B cell (primary cell): ENCODE measurements at regions not wholly inside any gene's neighbourhood (a gene's known extent, or its start where the extent isn't known, plus 50 kb on each side); places are given as distances from the start of the nearest gene placed in this dataset.

Experiments
- ATAC-seq: fragments of 200-7000 bp; cut with Tn5 transposase; one replicate; pipeline ENCODE4 v1.10.0; 2021; ENCODE audit warnings: low read depth, mild to moderate bottlenecking, moderate number of reproducible peaks, moderate library complexity
- CTCF ChIA-PET: fragments of 350-600 bp; sonication (Branson Sonifier 250); formaldehyde crosslinking; loops from one replicate; lab custom pipeline; 2021; ENCODE audit warnings: antibody characterized with exemption, inconsistent platforms; lab: Charles Lee
- POLR2A ChIA-PET: fragments of 350-600 bp; sonication (Branson Sonifier 250); formaldehyde crosslinking; loops from one replicate; lab custom pipeline; 2021; ENCODE audit warnings: antibody characterized with exemption; lab: Charles Lee
- DNase-seq: peaks from one replicate; pipeline ENCODE4 v3.0.0; 2013
- H2AFZ ChIP-seq: 2 replicates; pipeline ENCODE4 v1.6.1; 2012; ENCODE audit warnings: mild to moderate bottlenecking, low read depth, low read length; ENCODE audit not compliant: insufficient read depth, poor library complexity, severe bottlenecking
- H3K27ac ChIP-seq, 2 donors: 1 replicate in 1 of 2; 2 replicates in 1 of 2; pipeline ENCODE4 v1.5.1; 2012 to 2013; ENCODE audit warnings: low read length in 2 of 2, mild to moderate bottlenecking in 2 of 2, moderate library complexity in 1 of 2
- H3K27me3 ChIP-seq, 4 experiments: fragments of 200-600 bp in 1 of 4; sonication (generic) in 1 of 4; replicated peaks in 1 of 4; 1 replicate in 2 of 4; 2 replicates in 2 of 4; pipeline versions ENCODE4 v1.6.1 to v1.7.0; 2013 to 2016; ENCODE audit warnings: low read length in 3 of 4, mild to moderate bottlenecking in 2 of 4, mixed read lengths in 1 of 4, moderate library complexity in 1 of 4; ENCODE audit not compliant: insufficient read depth in 4 of 4, control insufficient read depth in 3 of 4; ENCODE audit errors: control extremely low read depth in 1 of 4
- H3K36me3 ChIP-seq, 2 experiments: replicated peaks in 1 of 2; 1 replicate in 1 of 2; 2 replicates in 1 of 2; pipeline versions ENCODE4 v1.6.1 to v1.7.1; 2013; ENCODE audit warnings: low read length in 1 of 2; ENCODE audit not compliant: insufficient read depth in 2 of 2, control insufficient read depth in 1 of 2; ENCODE audit errors: control extremely low read depth in 1 of 2, extremely low read depth in 1 of 2
- H3K4me1 ChIP-seq, 2 donors: fragments of 200-600 bp in 1 of 2; sonication (generic) in 1 of 2; 1 replicate in 1 of 2; 2 replicates in 1 of 2; pipeline versions ENCODE4 v1.5.1 to v1.6.1; 2013 to 2017; ENCODE audit warnings: low read length in 2 of 2; ENCODE audit not compliant: control insufficient read depth in 2 of 2, insufficient read depth in 2 of 2
- H3K4me2 ChIP-seq: replicated peaks from 2 replicates; pipeline ENCODE3; 2012; ENCODE audit warnings: mild to moderate bottlenecking, low read depth, low read length; ENCODE audit not compliant: poor library complexity, severe bottlenecking
- H3K4me3 ChIP-seq, 5 experiments: fragments of 200-600 bp in 1 of 5; sonication (generic) in 1 of 5; 1 replicate in 3 of 5; 2 replicates in 2 of 5; pipeline versions ENCODE4 v1.5.1 to v1.7.0; 2011 to 2016; ENCODE audit warnings: low read length in 4 of 5, mild to moderate bottlenecking in 4 of 5, low read depth in 2 of 5, control low read depth in 1 of 5, moderate library complexity in 1 of 5; ENCODE audit not compliant: insufficient read depth in 1 of 5; ENCODE audit errors: control extremely low read depth in 1 of 5, extremely low read depth in 1 of 5
- H3K79me2 ChIP-seq: fragments of 200-600 bp; sonication (generic); one replicate; pipeline ENCODE4 v1.6.0; 2016; ENCODE audit warnings: low read length; ENCODE audit not compliant: control insufficient read depth, insufficient read depth
- H3K9ac ChIP-seq: fragments of 200-600 bp; sonication (generic); 2 replicates; pipeline ENCODE4 v1.6.1; 2017; ENCODE audit warnings: mild to moderate bottlenecking, low read length, moderate library complexity
- H3K9me3 ChIP-seq, 3 donors: one replicate each; pipeline versions ENCODE4 v1.6.1 to v1.7.1; 2013; ENCODE audit warnings: low read length in 2 of 3; ENCODE audit not compliant: control insufficient read depth in 2 of 3, insufficient read depth in 1 of 3; ENCODE audit errors: control extremely low read depth in 1 of 3
- H4K20me1 ChIP-seq: 2 replicates; pipeline ENCODE4 v1.6.0; 2012; ENCODE audit warnings: mild to moderate bottlenecking, low read length; ENCODE audit not compliant: insufficient read depth, control insufficient read depth, poor library complexity, severe bottlenecking
- H3K27ac Mint-ChIP-seq: one replicate; pipeline ENCODE4 v1.8.0; 2021; ENCODE audit warnings: mixed read lengths
- H3K27me3 Mint-ChIP-seq: one replicate; pipeline ENCODE4 v1.8.0; 2021; ENCODE audit warnings: mixed read lengths
- H3K4me1 Mint-ChIP-seq: one replicate; pipeline ENCODE4 v1.8.0; 2021; ENCODE audit warnings: mixed read lengths
- H3K4me3 Mint-ChIP-seq: one replicate; pipeline ENCODE4 v1.8.0; 2021; ENCODE audit warnings: mixed read lengths
- H3K9me3 Mint-ChIP-seq: one replicate; pipeline ENCODE4 v1.8.0; 2022; ENCODE audit warnings: mixed read lengths; ENCODE audit not compliant: insufficient read depth
- CTCF ChIP-seq: fragments of 200-600 bp; IDR thresholded peaks from one replicate; pipeline ENCODE4 v1.8.0; 2022; ENCODE audit warnings: antibody characterized with exemption, mild to moderate bottlenecking
- EZH2 ChIP-seq: IDR thresholded peaks from 2 replicates; pipeline ENCODE4 v1.6.1; 2012; ENCODE audit warnings: borderline replicate concordance, low read depth, mild to moderate bottlenecking, moderate library complexity, low read length; ENCODE audit not compliant: insufficient read depth, poor library complexity, severe bottlenecking
- WGBS: methylation state at CpG from one replicate; pipeline ENCODE4 v1.1.5; 2013; ENCODE audit warnings: missing lambda C conversion rate; ENCODE audit not compliant: insufficient coverage; 5-methylcytosine and 5-hydroxymethylcytosine counted together
- intact Hi-C: fragments of 100-400 bp; cut with micrococcal nuclease; formaldehyde crosslinking; loops from one replicate; pipeline ENCODE4 v1.10.0; 2022

- no peaks in the 10 kb centered on the region for H3K36me3 ChIP-seq
- WGBS = 60% methylated on average over 2 of the region's 3 CpGs
- H3K4me1 Mint-ChIP-seq = no peaks in the 10 kb centered on the region
- peaks cover 11% of the 10 kb centered on the region for H3K27me3 Mint-ChIP-seq
- intact Hi-C loops = no loop called here
- DNase-seq = no peak
- no peaks in the 10 kb centered on the region for H3K27me3 ChIP-seq
- ChIA-PET POLR2A (no interaction called here), CTCF (no interaction called here)
- H3K4me2 ChIP-seq = no peak overlapping the region
- H3K27ac ChIP-seq = no peak overlapping the region
- H3K4me3 Mint-ChIP-seq = no peak overlapping the region
- no peak overlapping the region for H3K9ac ChIP-seq
- H3K9me3 ChIP-seq = no peaks in the 10 kb centered on the region
- no peak overlapping the region for H2AFZ ChIP-seq
- H3K4me3 ChIP-seq = no peak overlapping the region
- no peak for ATAC-seq
- H3K4me1 ChIP-seq = no peaks in the 10 kb centered on the region
- no peak for TF ChIP-seq EZH2
- no peak for TF ChIP-seq CTCF
- H4K20me1 ChIP-seq = no peaks in the 10 kb centered on the region
- no peaks in the 10 kb centered on the region for H3K79me2 ChIP-seq
- H3K27ac Mint-ChIP-seq = no peak overlapping the region
- H3K9me3 Mint-ChIP-seq = no peaks in the 10 kb centered on the region
Measured at GRCh38 chr9:3027210-3027609, 183.3 kb upstream of the PUM3 start.

- Histone ChIP-seq H3K79me2 (no peaks in the 10 kb centered on the region), H3K4me3 (no peak overlapping the region), H3K27me3 (peaks cover 0 to 3% (median 0%) of the 10 kb centered on the region in 4 experiments), H3K4me1 (no peaks in the 10 kb centered on the region), H3K9ac (no peak overlapping the region), H3K4me2 (no peak overlapping the region), H2AFZ (no peak overlapping the region), H3K9me3 (no peaks in the 10 kb centered on the region), H4K20me1 (no peaks in the 10 kb centered on the region), H3K27ac (no peak overlapping the region), H3K36me3 (no peaks in the 10 kb centered on the region)
- ChIA-PET POLR2A (no interaction called here), CTCF (no interaction called here)
- Mint-ChIP-seq H3K9me3 (no peaks in the 10 kb centered on the region), H3K4me3 (no peak overlapping the region), H3K27me3 (peaks cover 18% of the 10 kb centered on the region), H3K4me1 (no peaks in the 10 kb centered on the region), H3K27ac (no peak overlapping the region)
- ATAC-seq = no peak
- WGBS = 100% methylated on average over 1 of the region's 3 CpGs
- no peak for TF ChIP-seq EZH2
- TF ChIP-seq CTCF = no peak
- intact Hi-C loops = no loop called here
- no peak for DNase-seq
Measured at GRCh38 chr9:3023449-3023848, 179.6 kb upstream of the PUM3 start.
